ENCODE measurements at regions not wholly inside any gene's neighbourhood (a gene's known extent, or its start where the extent isn't known, plus 50 kb on each side); places are given as distances from the start of the nearest gene placed in this dataset.
"Not testable (repeated sequence)": the region's sequence is repeated elsewhere in the genome, so short reads cannot be mapped to it uniquely, and the experiment has no call there.

- no peak for DNase-seq (ENCODE audit: low read depth in 2 of 2)
These were observed 147.1 kb upstream of the IFNG-AS1 start for GRCh38 chr12:67842124-67842523.

GRCh38 chr12:67843257-67843656 lies 146.0 kb upstream of the IFNG-AS1 start:
- DNase-seq (ENCODE audit: low read depth in 2 of 2): no peak

GRCh38 chr12:67852701-67853100 lies 136.5 kb upstream of the IFNG-AS1 start:
- DNase-seq (ENCODE audit: low read depth in 2 of 2): no peak

GRCh38 chr12:67853204-67853603 lies 136.0 kb upstream of the IFNG-AS1 start:
- no peak for DNase-seq (ENCODE audit: low read depth in 2 of 2)

- no peak for DNase-seq (ENCODE audit: low read depth in 2 of 2)
These were observed 134.9 kb upstream of the IFNG-AS1 start for GRCh38 chr12:67854351-67854750.

GRCh38 chr12:67855103-67855502 lies 134.1 kb upstream of the IFNG-AS1 start:
- DNase-seq (ENCODE audit: low read depth in 2 of 2): no peak

GRCh38 chr12:67871231-67871630 lies 118.0 kb upstream of the IFNG-AS1 start:
- DNase-seq (ENCODE audit: low read depth in 2 of 2): no peak

- DNase-seq (ENCODE audit: low read depth in 2 of 2): no peak
These were observed 115.9 kb upstream of the IFNG-AS1 start for GRCh38 chr12:67873355-67873754.

GRCh38 chr12:67876305-67876915 lies 112.8 kb upstream of the IFNG-AS1 start:
- DNase-seq (ENCODE audit: low read depth in 2 of 2): no peak

GRCh38 chr12:67877727-67878126 lies 111.5 kb upstream of the IFNG-AS1 start:
- DNase-seq (ENCODE audit: low read depth in 2 of 2): no peak

- no peak for DNase-seq (ENCODE audit: low read depth in 2 of 2)
These were observed 109.3 kb upstream of the IFNG-AS1 start for GRCh38 chr12:67879937-67880336.

GRCh38 chr12:67881565-67881964 lies 107.7 kb upstream of the IFNG-AS1 start:
- DNase-seq (ENCODE audit: low read depth in 2 of 2): no peak

- no peak for DNase-seq (ENCODE audit: low read depth in 2 of 2)
These were observed 104.7 kb upstream of the IFNG-AS1 start for GRCh38 chr12:67884596-67884995.

- no peak for DNase-seq (ENCODE audit: low read depth in 2 of 2)
These were observed 103.7 kb upstream of the IFNG-AS1 start for GRCh38 chr12:67885375-67886169.

- no peak for DNase-seq (ENCODE audit: low read depth in 2 of 2)
These were observed 102.2 kb upstream of the IFNG-AS1 start for GRCh38 chr12:67887065-67887464.

- no peak for DNase-seq (ENCODE audit: low read depth in 2 of 2)
These were observed 99.3 kb upstream of the IFNG-AS1 start for GRCh38 chr12:67889931-67890330.

- no peak for DNase-seq (ENCODE audit: low read depth in 2 of 2)
These were observed 98.5 kb upstream of the IFNG-AS1 start for GRCh38 chr12:67890726-67891258.

GRCh38 chr12:67891596-67891995 lies 97.7 kb upstream of the IFNG-AS1 start:
- no peak for DNase-seq (ENCODE audit: low read depth in 2 of 2)

GRCh38 chr12:67892259-67893021 lies 96.8 kb upstream of the IFNG-AS1 start:
- DNase-seq (ENCODE audit: low read depth in 2 of 2): no peak

GRCh38 chr12:67893022-67893580 lies 96.1 kb upstream of the IFNG-AS1 start:
- no peak for DNase-seq (ENCODE audit: low read depth in 2 of 2)

GRCh38 chr12:67900418-67900817 lies 88.8 kb upstream of the IFNG-AS1 start:
- DNase-seq (ENCODE audit: low read depth in 2 of 2): not testable (repeated sequence)

GRCh38 chr12:67909091-67909531 lies 80.1 kb upstream of the IFNG-AS1 start:
- no peak for DNase-seq (ENCODE audit: low read depth in 2 of 2)
